GM20000 (cell line): ENCODE measurements at regions not wholly inside any gene's neighbourhood (a gene's known extent, or its start where the extent isn't known, plus 50 kb on each side); places are given as distances from the start of the nearest gene placed in this dataset.

Experiments
- DNase-seq: peaks from one replicate; pipeline ENCODE4 v3.0.0; 2012; ENCODE audit warnings: low spot score
- CTCF ChIP-seq: IDR thresholded peaks from 2 replicates; pipeline ENCODE4 v1.5.1; 2012; ENCODE audit warnings: mild to moderate bottlenecking, control low read depth; ENCODE audit errors: extremely low read depth, missing control alignments

GRCh38 chr1:30386156-30386926 lies 337.0 kb downstream of the MATN1 start:
- TF ChIP-seq CTCF = no peak
- no peak for DNase-seq

- DNase-seq = no peak
- no peak for TF ChIP-seq CTCF
These were observed 338.0 kb downstream of the MATN1 start for GRCh38 chr1:30385246-30385995.

GRCh38 chr1:30384286-30385245 lies 338.8 kb downstream of the MATN1 start:
- TF ChIP-seq CTCF = no peak
- DNase-seq = no peak

- no peak for TF ChIP-seq CTCF
These were observed 340.1 kb downstream of the MATN1 start for GRCh38 chr1:30383221-30383711.

GRCh38 chr1:30382496-30382895 lies 340.9 kb downstream of the MATN1 start:
- no peak for DNase-seq

More at GRCh38 chr1:30383221-30383711, 340.1 kb downstream of the MATN1 start:
- DNase-seq = no peak

More at GRCh38 chr1:30382496-30382895, 340.9 kb downstream of the MATN1 start:
- TF ChIP-seq CTCF = no peak
